ENCODE measurements at regions not wholly inside any gene's neighbourhood (a gene's known extent, or its start where the extent isn't known, plus 50 kb on each side); places are given as distances from the start of the nearest gene placed in this dataset.

GRCh38 chr4:84317513-84317912 is 181.6 kb downstream of the NKX6-1 start:
- POLR2A ChIA-PET (ENCODE audit: unreplicated experiment): no interaction called here
- no peak overlapping the region for H3K27ac ChIP-seq (ENCODE audit: insufficient read depth, low read length)
- no peak overlapping the region for H3K14ac ChIP-seq (replicated peaks; ENCODE audit: low read depth, low read length)
- no peaks in the 10 kb centered on the region for H3K79me1 ChIP-seq (ENCODE audit: low read depth in 1 of 2, low read length in 2 of 2)
- H3K23ac ChIP-seq (ENCODE audit: low read depth, low read length): no peak overlapping the region
- DNase-seq (no peak), ATAC-seq (ENCODE audit: low read depth) (no peak)
- no TSS peak for BruUV-seq (replicated peaks)
- no peak overlapping the region for H2AK5ac ChIP-seq (ENCODE audit: low read depth, low read length)
- dilution Hi-C loops (cut with HindIII; ENCODE audit: low sequenced_read_pairs, unreplicated experiment) (no loop called here), intact Hi-C loops (cut with micrococcal nuclease) (no loop called here), in situ Hi-C loops (cut with MboI; ENCODE audit: low sequenced_read_pairs) (no loop called here)
- H2AK9ac ChIP-seq (replicated peaks; ENCODE audit: low read depth, low read length, poor library complexity): no peak overlapping the region
- no peaks in the 10 kb centered on the region for H3K9me1 ChIP-seq (ENCODE audit: insufficient read depth, low read length)
- H3K9me3 ChIP-seq (ENCODE audit: control insufficient read depth, insufficient read depth, low read length): no peaks in the 10 kb centered on the region
- no peaks in the 10 kb centered on the region for H3K27me3 ChIP-seq (ENCODE audit: control insufficient read depth, insufficient read depth, low read length)
- no peak overlapping the region for H2BK20ac ChIP-seq (ENCODE audit: low read depth, low read length)
- H2BK5ac ChIP-seq (ENCODE audit: low read depth, low read length, poor library complexity, severe bottlenecking): no peak overlapping the region
- H3K4me2 ChIP-seq (ENCODE audit: low read depth, low read length): no peak overlapping the region
- no peak overlapping the region for H3K56ac ChIP-seq (ENCODE audit: extremely low read depth, insufficient read depth, low read length)
- no peak overlapping the region for H2BK120ac ChIP-seq (ENCODE audit: low read depth, low read length)
- TF ChIP-seq CTCF (conservative IDR thresholded peaks at IDR 0.05; ENCODE audit: low read depth, low read length): no peak
- TF ChIP-seq USF2 (IDR thresholded peaks at IDR 0.05; ENCODE audit: low read depth, low read length): no peak
- no peak for TF ChIP-seq SMC3 (IDR thresholded peaks at IDR 0.05; ENCODE audit: low read depth, low read length)
- no peak for TF ChIP-seq CHD1 (IDR thresholded peaks at IDR 0.05; ENCODE audit: low read depth, low read length)
- no peak for TF ChIP-seq POLR2A (IDR thresholded peaks at IDR 0.05; ENCODE audit: low read depth, low read length)
- no peak for TF ChIP-seq NFE2L2 (IDR thresholded peaks at IDR 0.05; ENCODE audit: low read depth, low read length)
- no peak for TF ChIP-seq RFX5 (IDR thresholded peaks at IDR 0.05; ENCODE audit: low read depth, low read length)
- TF ChIP-seq CEBPB (IDR thresholded peaks at IDR 0.05; ENCODE audit: low read depth, low read length): no peak
- TF ChIP-seq MXI1 (IDR thresholded peaks at IDR 0.05; ENCODE audit: borderline replicate concordance, low read depth, low read length): no peak
- TF ChIP-seq MAZ (IDR thresholded peaks at IDR 0.05; ENCODE audit: borderline replicate concordance, low read depth, low read length): no peak
- TF ChIP-seq RCOR1 (IDR thresholded peaks at IDR 0.05; ENCODE audit: insufficient replicate concordance, low read length): no peak
- TF ChIP-seq FOS (IDR thresholded peaks at IDR 0.05; ENCODE audit: low read depth, low read length): no peak
- no peaks in the 10 kb centered on the region for H4K20me1 ChIP-seq (ENCODE audit: insufficient read depth, low read length)
- H4K91ac ChIP-seq (ENCODE audit: insufficient read depth, low read depth, low read length): no peak overlapping the region
- H3K4ac ChIP-seq (ENCODE audit: low read depth, low read length): no peak overlapping the region
- no peak overlapping the region for H3K18ac ChIP-seq (ENCODE audit: low read depth, low read length)
- H3K9ac ChIP-seq (ENCODE audit: low read depth, low read length): no peak overlapping the region
- H4K5ac ChIP-seq (ENCODE audit: low read depth, low read length): no peak overlapping the region
- no peak overlapping the region for H3K4me3 ChIP-seq (ENCODE audit: insufficient read depth, low read depth, low read length)
- H3K4me1 ChIP-seq (ENCODE audit: control insufficient read depth, insufficient read depth, low read length): no peaks in the 10 kb centered on the region
- CTCF ChIA-PET: no interaction called here
- H3K36me3 ChIP-seq (ENCODE audit: control insufficient read depth, insufficient read depth, low read length): no peaks in the 10 kb centered on the region
- no peak overlapping the region for H4K8ac ChIP-seq (ENCODE audit: low read depth in 2 of 2, low read length in 2 of 2)
- no peak overlapping the region for H2AFZ ChIP-seq (replicated peaks; ENCODE audit: low read length, poor library complexity)
- H2BK15ac ChIP-seq (ENCODE audit: low read depth, low read length): no peak overlapping the region

All from IMR-90 (cell line).